Transverse colon (tissue), 4 donors: ENCODE measurements at regions not wholly inside any gene's neighbourhood (a gene's known extent, or its start where the extent isn't known, plus 50 kb on each side); places are given as distances from the start of the nearest gene placed in this dataset.

Source experiments
- CTCF ChIP-seq, 5 experiments: fragments of 200-600 bp in 3 of 5; fragments of 450-650 bp in 2 of 5; sonication (generic) in 3 of 5; IDR thresholded peaks; 1 replicate in 2 of 5; 2 replicates in 3 of 5; pipeline ENCODE4 v1.5.1; 2016 to 2017; ENCODE audit warnings: antibody characterized with exemption in 5 of 5, inconsistent platforms in 3 of 5, mild to moderate bottlenecking in 2 of 5, moderate library complexity in 1 of 5
- POLR2AphosphoS5 ChIP-seq, 3 donors: sonication (generic); formaldehyde crosslinking; IDR thresholded peaks; one replicate each; pipeline ENCODE4 v1.6.1; 2016; ENCODE audit warnings: antibody characterized with exemption in 3 of 3

GRCh38 chr3:110063178-110063577, 725.8 kb upstream of the DPPA4 start:
- TF ChIP-seq CTCF (IDR thresholded peaks at IDR 0.05): no peak
- TF ChIP-seq POLR2AphosphoS5 (IDR thresholded peaks at IDR 0.05): no peak
